Liver (tissue), 3 donors: ENCODE measurements at regions not wholly inside any gene's neighbourhood (a gene's known extent, or its start where the extent isn't known, plus 50 kb on each side); places are given as distances from the start of the nearest gene placed in this dataset.

Source experiments
- CTCF ChIP-seq: fragments of 150-350 bp; IDR thresholded peaks from 2 replicates; pipeline ENCODE4 v1.5.1; 2017; ENCODE audit warnings: improper control_type of control experiment, low read depth, low read length; ENCODE audit not compliant: missing input control
- EGR1 ChIP-seq, 2 donors: IDR thresholded peaks; 2 replicates each; pipeline ENCODE4 v1.6.1; 2016 to 2018; ENCODE audit warnings: antibody characterized with exemption in 2 of 2, low read depth in 2 of 2
- MAX ChIP-seq: IDR thresholded peaks from 2 replicates; pipeline ENCODE4 v1.6.1; 2016; ENCODE audit warnings: antibody characterized with exemption
- RAD21 ChIP-seq, 2 donors: IDR thresholded peaks; 2 replicates each; pipeline ENCODE4 v1.6.1; 2016; ENCODE audit warnings: antibody characterized with exemption in 2 of 2, mild to moderate bottlenecking in 2 of 2
- REST ChIP-seq: IDR thresholded peaks from 2 replicates; pipeline ENCODE4 v1.6.1; 2016; ENCODE audit warnings: antibody characterized with exemption, mild to moderate bottlenecking
- RXRA ChIP-seq, 2 donors: IDR thresholded peaks; 2 replicates each; pipeline ENCODE4 v1.6.1; 2017 to 2018; ENCODE audit warnings: antibody characterized with exemption in 2 of 2, mild to moderate bottlenecking in 1 of 2
- TAF1 ChIP-seq: conservative IDR thresholded peaks from 2 replicates; pipeline ENCODE4 v1.6.1; 2016; ENCODE audit warnings: antibody characterized with exemption, mild to moderate bottlenecking
- YY1 ChIP-seq: IDR thresholded peaks from 2 replicates; pipeline ENCODE4 v1.6.1; 2016; ENCODE audit warnings: antibody characterized with exemption, mild to moderate bottlenecking
- ZBTB33 ChIP-seq: IDR thresholded peaks from 2 replicates; pipeline ENCODE4 v1.6.1; 2016; ENCODE audit warnings: antibody characterized with exemption
- donor health status: healthy.
- donor health status: healthy.

- TF ChIP-seq CTCF, result no peak
- no peak for TF ChIP-seq REST
- no peak for TF ChIP-seq RXRA (IDR thresholded peaks at IDR 0.05)
- no peak for TF ChIP-seq YY1
- TF ChIP-seq MAX, result no peak
- no peak for TF ChIP-seq ZBTB33
- TF ChIP-seq EGR1 (IDR thresholded peaks at IDR 0.05; ENCODE audit: low read depth in 2 of 2), result no peak
- TF ChIP-seq TAF1, result no peak
- no peak for TF ChIP-seq RAD21 (IDR thresholded peaks at IDR 0.05)
These were observed 195.5 kb upstream of the C9orf72 start for GRCh38 chr9:27768781-27769180.
